Kidney capillary endothelial cell (primary cell): ENCODE measurements at regions not wholly inside any gene's neighbourhood (a gene's known extent, or its start where the extent isn't known, plus 50 kb on each side); places are given as distances from the start of the nearest gene placed in this dataset.

Source experiments
- DNase-seq: peaks from one replicate; pipeline ENCODE4 v3.0.0-alpha.2; 2018; ENCODE audit warnings: low spot score

DNA sequence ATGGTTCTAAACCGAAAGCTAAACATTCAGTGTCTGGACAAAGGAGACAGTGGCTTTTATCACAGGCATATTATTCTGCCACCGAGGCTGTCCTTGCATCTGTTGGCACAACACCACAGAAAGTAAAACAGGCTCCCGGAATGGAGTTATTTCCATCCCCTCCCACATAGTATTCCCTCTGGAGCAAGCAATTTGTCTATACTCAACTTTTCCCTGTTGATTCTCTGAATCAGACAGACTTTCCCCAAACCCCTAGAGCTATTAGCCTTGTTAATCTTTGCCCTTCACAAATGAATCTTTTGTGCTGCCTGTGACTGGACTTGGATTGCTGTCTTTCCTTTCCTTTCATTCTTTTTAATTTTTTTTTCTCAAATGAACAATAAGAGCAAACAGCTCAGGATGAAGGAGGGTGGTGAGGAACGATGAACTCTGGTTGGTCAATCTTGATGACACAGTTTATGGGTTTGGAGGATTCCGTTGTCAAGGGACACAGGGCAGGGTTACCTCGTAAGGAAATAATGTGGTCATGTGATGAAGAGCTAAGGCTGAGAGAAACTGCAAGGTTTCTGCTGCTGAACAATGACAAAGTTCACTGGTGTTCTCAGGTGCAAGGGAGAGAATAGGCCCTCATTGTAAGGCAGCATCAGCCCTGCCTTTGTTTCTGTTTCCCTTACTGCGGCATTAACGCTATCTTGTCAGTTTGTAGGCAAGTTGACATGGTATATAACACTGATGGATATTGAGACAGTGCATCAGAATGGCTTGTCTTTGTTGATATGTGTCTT is 275.0 kb upstream of the BMP2 start:
- no peak for DNase-seq

GRCh38 chr20:6490849-6491248 is 276.6 kb upstream of the BMP2 start:
- DNase-seq = no peak

- DNase-seq = no peak
These were observed 277.9 kb upstream of the BMP2 start for GRCh38 chr20:6489361-6490171.

GRCh38 chr20:6485351-6485750 is 282.1 kb upstream of the BMP2 start:
- no peak for DNase-seq

DNA sequence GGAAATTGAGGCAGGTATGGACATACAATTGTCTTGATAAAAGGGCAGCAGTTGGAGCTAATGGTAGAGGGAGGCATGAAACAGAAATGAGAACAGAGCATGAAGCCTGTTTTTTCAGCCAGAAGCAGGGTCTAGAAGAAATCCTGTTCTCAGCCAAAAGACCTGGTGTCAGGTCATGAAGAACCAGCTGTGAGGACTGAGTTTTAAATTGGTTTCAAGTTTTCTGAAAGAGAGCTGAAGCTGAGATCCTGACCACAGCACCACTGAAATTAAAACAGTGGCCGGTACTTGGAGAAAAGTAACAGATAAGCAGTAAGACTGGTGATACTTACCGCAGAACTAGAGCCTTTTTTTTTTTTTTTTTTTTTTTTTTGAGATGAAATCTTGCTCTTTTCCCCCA is 283.8 kb upstream of the BMP2 start:
- no peak for DNase-seq

DNA sequence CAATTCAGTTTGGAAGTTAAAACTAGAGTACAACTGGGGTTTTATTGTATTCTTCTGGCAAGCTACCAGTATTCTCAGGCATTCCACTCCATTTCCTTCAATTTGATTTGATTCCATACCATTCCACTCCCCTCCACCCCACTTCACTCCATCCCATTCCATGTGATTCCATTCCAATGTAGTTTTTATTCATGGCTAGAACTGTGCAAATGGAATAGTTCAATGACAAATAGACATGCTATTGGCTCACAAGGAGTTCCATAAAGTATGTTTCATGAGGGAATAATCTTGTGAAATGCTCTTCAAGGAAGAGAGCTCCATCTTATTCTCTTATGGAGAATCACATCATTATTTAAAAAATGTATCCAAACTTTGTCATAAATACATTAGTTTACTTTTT is 285.0 kb upstream of the BMP2 start:
- no peak for DNase-seq

DNA sequence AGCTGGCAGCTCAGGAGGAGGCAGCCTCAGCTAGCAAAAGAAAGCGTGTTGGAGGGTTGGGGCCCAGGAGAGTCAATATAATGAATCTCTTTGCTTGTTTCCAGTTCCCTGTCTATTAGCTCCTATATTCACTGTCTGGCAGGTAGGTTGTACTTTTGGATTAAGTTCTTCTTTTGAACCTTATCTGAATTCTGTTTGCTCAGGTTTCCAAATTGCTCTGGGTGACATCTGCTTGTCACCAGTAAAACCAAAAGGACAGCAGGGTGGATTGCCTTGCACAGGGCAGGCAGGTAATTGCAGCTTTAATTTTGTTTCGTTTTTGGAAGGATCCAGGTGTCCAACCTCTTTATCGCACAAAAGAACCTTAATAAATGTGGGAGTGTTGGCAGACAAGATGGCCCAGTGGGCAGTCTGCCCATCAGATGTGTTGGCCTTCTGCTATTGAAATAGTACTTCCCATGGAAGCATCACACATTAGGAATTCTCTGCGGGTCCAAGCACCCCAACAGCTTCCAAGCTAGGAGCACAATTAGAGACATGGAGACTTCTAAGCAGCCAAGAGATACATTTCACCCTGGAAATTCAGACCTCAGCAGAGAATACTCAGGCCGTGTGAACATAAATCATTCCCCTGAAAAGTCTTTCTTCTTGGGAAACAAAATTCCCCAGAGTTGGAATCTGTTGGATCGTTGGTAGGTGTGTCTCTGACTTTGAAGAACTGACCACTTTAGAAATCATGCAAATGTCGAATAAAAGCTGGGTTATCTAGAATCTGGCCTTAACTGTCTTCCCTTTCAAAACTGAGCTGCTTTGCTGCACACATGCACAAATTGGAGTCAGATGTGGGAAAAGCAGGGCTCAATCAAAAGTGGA is 286.9 kb upstream of the BMP2 start:
- no peak for DNase-seq

GRCh38 chr20:6473197-6473596 is 294.3 kb upstream of the BMP2 start:
- DNase-seq = no peak

DNA sequence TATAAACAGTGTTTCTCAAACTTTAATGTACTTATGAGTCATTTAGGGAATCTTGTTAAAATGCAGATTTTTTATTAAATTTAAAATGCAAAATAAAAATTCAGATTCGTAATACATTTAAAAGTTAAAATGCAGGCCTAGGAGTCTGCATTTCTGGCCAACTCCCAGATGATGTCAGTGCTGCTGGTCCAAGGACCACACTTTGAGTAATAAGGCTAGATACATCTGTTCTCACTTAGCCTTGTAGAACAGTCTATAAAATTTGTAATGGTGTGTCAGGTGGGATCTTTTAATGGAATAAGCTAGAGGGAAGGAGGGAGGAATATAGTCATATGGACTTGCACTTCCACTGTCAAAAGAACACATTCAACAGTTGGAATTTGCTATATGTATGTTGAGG is 295.6 kb upstream of the BMP2 start:
- no peak for DNase-seq

DNA sequence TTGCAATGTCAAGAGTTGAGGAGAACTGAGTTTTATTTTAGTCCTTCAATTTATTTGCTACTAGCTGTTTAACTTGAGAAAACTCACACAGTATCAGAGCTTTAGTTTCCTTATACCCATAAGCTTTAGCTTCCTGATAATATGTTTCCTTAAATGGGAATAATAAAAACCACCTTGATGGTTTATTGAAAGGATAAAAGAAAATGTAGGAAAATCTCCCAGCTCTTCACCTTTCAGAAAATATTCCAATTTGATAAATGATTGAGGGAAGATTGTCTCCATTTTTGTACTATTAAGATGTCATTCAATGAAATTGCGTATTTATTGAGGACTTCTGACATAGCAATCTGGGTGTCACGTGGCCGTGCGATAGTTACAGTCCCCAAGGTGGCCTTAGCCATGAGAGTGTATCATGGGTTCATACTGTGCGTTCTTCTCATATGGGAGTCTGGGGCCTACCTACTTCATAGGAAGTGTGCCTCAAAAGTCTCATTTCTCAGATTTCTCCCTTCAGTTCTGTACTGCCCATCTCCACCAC is 296.3 kb upstream of the BMP2 start:
- no peak for DNase-seq

DNA sequence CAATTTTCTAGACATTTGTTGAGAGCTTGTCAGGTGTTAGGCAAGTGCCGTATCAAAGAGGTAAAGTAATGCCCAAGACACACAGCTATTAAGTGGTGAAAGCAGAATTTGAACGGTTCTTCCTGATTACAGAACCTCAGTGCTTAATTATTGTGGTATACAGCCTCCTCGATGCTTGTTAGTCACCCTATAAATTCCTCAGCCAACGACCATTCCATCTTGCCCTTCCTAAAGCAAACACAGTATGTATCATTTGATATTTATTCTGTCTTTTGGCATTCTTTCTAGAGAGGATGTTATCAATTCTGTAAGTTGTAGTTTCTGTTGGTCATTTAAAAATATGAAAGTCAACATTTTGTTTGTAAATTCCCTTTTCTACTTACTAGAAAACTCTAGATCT is 297.8 kb upstream of the BMP2 start:
- DNase-seq = no peak

- no peak for DNase-seq
These were observed 298.9 kb upstream of the BMP2 start for GRCh38 chr20:6468423-6469116.

DNA sequence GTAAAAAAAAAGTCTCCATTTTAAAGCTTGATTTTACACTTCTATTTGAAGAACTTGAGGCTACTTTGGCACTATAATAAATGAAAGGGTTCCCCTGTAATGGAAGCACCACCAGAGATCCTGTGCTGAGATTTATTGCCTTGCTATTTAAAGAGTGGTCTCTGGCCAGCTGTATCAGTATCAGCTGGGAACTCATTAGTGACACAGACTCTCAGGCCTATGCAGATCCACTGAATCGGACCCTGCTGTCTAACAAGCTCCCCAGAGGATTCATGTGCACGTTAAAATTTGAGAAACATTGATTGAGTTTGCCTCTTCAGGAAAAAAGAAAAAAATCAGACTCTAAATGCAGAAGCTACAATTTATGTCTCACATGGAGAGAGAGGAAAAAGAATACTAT is 299.9 kb upstream of the BMP2 start:
- no peak for DNase-seq

GRCh38 chr20:6466075-6466810 is 301.2 kb upstream of the BMP2 start:
- no peak for DNase-seq

- no peak for DNase-seq
These were observed 316.6 kb upstream of the BMP2 start for GRCh38 chr20:6450841-6451240.

- DNase-seq = no peak
These were observed 317.6 kb upstream of the FERMT1 start for GRCh38 chr20:6440443-6440799.

DNA sequence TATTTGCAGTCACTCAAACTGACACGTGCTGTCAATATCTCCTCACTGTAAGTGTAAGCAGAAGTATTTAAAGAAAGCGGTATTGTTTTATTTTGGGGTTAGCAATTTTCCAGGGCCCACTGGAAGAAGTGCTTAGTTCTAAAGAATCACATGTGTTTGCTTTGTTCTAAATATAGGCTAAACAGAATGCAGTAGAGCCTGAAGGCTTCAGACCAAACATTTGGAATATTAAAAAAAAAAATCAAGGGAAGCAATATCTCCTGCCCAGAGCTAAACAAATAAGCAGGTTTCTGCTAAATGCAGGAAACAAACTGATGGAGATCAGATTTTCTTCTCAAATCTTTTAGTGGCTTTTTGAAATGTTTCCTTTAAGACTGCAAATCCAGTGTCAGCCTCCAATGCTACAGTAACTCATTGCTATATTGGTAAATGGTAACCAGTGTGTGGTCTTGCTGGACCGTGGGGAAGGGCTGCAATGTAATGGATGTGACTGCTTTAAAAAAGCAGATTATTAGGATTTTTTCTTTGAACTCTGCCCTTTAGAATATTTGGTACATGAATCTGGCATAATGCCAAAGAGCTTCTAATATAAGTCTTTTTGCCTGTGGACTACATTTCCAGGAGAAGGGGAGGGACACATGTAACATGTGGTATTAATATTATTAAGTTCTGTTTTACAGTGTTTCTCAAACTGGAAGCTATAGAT is 317.1 kb upstream of the FERMT1 start:
- DNase-seq = no peak

GRCh38 chr20:6434131-6434530 is 311.3 kb upstream of the FERMT1 start:
- DNase-seq = no peak

DNA sequence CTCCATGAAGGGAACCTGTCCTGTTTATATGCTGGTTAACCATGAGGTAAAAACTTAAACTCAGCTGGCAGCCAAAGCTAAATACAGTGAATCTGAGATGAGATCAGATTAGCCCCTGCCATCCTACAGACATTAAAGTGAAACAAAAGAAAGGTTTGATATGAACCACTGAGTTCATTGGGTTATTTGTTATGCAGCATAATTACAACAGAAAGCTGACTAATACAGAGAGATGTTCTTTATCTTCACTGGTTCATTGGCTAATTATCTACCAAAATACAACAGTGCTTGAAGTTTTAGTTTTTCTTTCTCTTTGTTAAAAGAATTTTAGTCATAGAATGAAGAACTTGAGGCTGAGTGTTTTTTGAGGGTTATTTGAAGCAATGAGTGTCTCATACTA is 307.6 kb upstream of the FERMT1 start:
- no peak for DNase-seq

- DNase-seq = no peak
These were observed 303.6 kb upstream of the FERMT1 start for GRCh38 chr20:6426287-6426891.
